Sigmoid colon (tissue), 4 donors: ENCODE measurements at regions not wholly inside any gene's neighbourhood (a gene's known extent, or its start where the extent isn't known, plus 50 kb on each side); places are given as distances from the start of the nearest gene placed in this dataset.

Experiments
- EP300 ChIP-seq, 4 donors: sonication (generic); formaldehyde crosslinking; IDR thresholded peaks; one replicate each; pipeline ENCODE4 v1.6.1; 2017; ENCODE audit warnings: antibody characterized with exemption in 4 of 4
- POLR2A ChIP-seq, 2 donors: fragments of 450-650 bp; IDR thresholded peaks; one replicate each; pipeline ENCODE4 v1.6.1; 2016; ENCODE audit warnings: antibody characterized with exemption in 2 of 2, mild to moderate bottlenecking in 2 of 2, moderate library complexity in 2 of 2
- POLR2AphosphoS5 ChIP-seq, 4 donors: sonication (generic); formaldehyde crosslinking; IDR thresholded peaks; one replicate each; pipeline ENCODE4 v1.6.1; 2017; ENCODE audit warnings: antibody characterized with exemption in 4 of 4
- TF ChIP-seq, protein P1 (sequence below), 4 experiments: fragments of 450-650 bp in 3 of 4; fragments of 200-600 bp in 1 of 4; IDR thresholded peaks; one replicate each; pipeline ENCODE4 v1.5.1; 2016 to 2019; ENCODE audit warnings: antibody characterized with exemption in 4 of 4, mild to moderate bottlenecking in 3 of 4, moderate library complexity in 2 of 4

DNA sequence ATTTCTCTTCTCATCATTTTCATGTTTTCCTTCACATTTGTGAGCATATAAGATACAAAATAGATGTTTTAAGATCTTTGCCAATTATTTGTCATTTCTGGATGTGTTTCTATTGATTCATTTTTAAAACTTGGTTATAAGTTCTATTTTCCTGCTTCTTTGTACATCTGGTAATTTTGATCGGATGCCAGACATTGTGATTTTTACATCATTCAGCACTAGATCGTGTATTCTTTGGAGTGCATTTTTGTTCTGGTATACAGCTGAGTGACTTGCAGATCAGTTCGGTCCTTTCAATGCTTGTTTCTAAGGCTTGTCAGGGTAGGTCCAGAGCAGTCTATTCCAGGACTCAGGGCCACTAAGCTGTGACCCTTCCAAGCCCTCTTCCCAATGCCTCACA, 198.2 kb downstream of the KLF12 start:
- TF ChIP-seq, protein P1, sequence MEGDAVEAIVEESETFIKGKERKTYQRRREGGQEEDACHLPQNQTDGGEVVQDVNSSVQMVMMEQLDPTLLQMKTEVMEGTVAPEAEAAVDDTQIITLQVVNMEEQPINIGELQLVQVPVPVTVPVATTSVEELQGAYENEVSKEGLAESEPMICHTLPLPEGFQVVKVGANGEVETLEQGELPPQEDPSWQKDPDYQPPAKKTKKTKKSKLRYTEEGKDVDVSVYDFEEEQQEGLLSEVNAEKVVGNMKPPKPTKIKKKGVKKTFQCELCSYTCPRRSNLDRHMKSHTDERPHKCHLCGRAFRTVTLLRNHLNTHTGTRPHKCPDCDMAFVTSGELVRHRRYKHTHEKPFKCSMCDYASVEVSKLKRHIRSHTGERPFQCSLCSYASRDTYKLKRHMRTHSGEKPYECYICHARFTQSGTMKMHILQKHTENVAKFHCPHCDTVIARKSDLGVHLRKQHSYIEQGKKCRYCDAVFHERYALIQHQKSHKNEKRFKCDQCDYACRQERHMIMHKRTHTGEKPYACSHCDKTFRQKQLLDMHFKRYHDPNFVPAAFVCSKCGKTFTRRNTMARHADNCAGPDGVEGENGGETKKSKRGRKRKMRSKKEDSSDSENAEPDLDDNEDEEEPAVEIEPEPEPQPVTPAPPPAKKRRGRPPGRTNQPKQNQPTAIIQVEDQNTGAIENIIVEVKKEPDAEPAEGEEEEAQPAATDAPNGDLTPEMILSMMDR (IDR thresholded peaks at IDR 0.05), result no peak
- TF ChIP-seq POLR2A (IDR thresholded peaks at IDR 0.05) (no peak), POLR2AphosphoS5 (IDR thresholded peaks at IDR 0.05) (no peak), EP300 (IDR thresholded peaks at IDR 0.05) (no peak)
